ENCODE measurements at regions not wholly inside any gene's neighbourhood (a gene's known extent, or its start where the extent isn't known, plus 50 kb on each side); places are given as distances from the start of the nearest gene placed in this dataset.

GRCh38 chr15:87239582-87240230 lies 1016.8 kb downstream of the NTRK3 start:
- TF ChIP-seq CTCF (IDR thresholded peaks at IDR 0.05) (no peak), EP300 (IDR thresholded peaks at IDR 0.05) (no peak), POLR2A (IDR thresholded peaks at IDR 0.05) (no peak)
